ENCODE measurements at regions not wholly inside any gene's neighbourhood (a gene's known extent, or its start where the extent isn't known, plus 50 kb on each side); places are given as distances from the start of the nearest gene placed in this dataset.

DNA sequence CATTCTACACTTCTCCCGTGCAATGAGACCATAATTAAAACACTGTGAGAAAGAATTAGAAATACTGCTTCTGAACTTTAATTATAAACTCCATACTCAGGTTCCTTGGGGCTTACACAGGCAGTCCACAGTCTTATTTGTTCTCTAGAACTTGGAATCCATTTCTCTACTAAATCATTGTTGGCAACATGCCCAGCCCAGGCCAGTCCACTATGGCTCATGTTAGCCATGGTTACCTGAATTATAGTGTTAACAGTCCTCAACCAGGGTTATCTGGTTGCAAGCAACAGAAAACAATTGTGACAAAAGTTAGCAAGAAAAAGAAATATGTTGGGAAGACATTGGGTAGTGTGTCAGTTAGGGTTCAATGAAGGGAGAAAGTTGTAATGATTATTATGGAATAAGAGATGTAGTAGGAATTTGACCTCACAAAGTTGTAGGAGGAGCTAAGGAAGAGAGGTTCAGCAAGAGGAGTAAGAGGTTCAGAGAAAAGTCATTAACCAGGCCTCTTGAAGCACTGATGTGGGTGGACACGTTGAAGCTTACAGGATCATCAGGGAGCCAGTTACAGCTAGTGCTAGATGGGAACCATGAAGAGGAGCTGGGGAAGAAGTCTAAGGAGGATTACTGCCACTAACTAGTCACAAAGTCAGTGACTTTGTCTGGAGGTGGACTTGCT is 120.2 kb upstream of the ADRA1D start:
- TF ChIP-seq EZH2 (IDR thresholded peaks at IDR 0.05) (no peak), POLR2AphosphoS5 (IDR thresholded peaks at IDR 0.05; ENCODE audit: borderline replicate concordance, low read depth, low read length) (no peak), FOXP2 (optimal IDR thresholded peaks at IDR 0.05; ENCODE audit: control extremely low read depth, extremely low read length, insufficient read depth) (no peak)
